H9 (cell line): ENCODE measurements at regions not wholly inside any gene's neighbourhood (a gene's known extent, or its start where the extent isn't known, plus 50 kb on each side); places are given as distances from the start of the nearest gene placed in this dataset.

Experiments used
- DNase-seq: peaks from one replicate; pipeline ENCODE4 v3.0.0-alpha.2; 2017
- H2AFZ ChIP-seq: one replicate; pipeline ENCODE4 v1.6.1; 2013; ENCODE audit warnings: mild to moderate bottlenecking, low read length, control low read depth, moderate library complexity
- H2AK5ac ChIP-seq: 2 replicates; pipeline ENCODE4 v1.6.1; 2013; ENCODE audit warnings: low read length, control low read depth, mixed read lengths; ENCODE audit not compliant: insufficient read length
- H2BK120ac ChIP-seq: one replicate; pipeline ENCODE4 v1.6.1; 2013; ENCODE audit warnings: low read depth, mild to moderate bottlenecking, low read length, control low read depth, inconsistent platforms; ENCODE audit not compliant: poor library complexity, severe bottlenecking
- H2BK12ac ChIP-seq: 2 replicates; pipeline ENCODE4 v1.6.1; 2013; ENCODE audit warnings: low read length, control low read depth, mixed read lengths, low read depth; ENCODE audit not compliant: insufficient read length
- H2BK15ac ChIP-seq: 2 replicates; pipeline ENCODE4 v1.6.1; 2013; ENCODE audit warnings: low read depth, low read length, control low read depth
- H2BK20ac ChIP-seq: one replicate; pipeline ENCODE4 v1.6.1; 2013; ENCODE audit warnings: low read depth, mild to moderate bottlenecking, low read length, control low read depth, inconsistent platforms; ENCODE audit not compliant: poor library complexity, severe bottlenecking
- H2BK5ac ChIP-seq: 2 replicates; pipeline ENCODE4 v1.6.1; 2013; ENCODE audit warnings: low read length, control low read depth, mixed read lengths; ENCODE audit not compliant: insufficient read length
- H3K14ac ChIP-seq: 2 replicates; pipeline ENCODE4 v1.6.1; 2013; ENCODE audit warnings: low read length, control low read depth; ENCODE audit not compliant: insufficient read depth
- H3K18ac ChIP-seq: 2 replicates; pipeline ENCODE4 v1.6.1; 2013; ENCODE audit warnings: low read depth, mild to moderate bottlenecking, mixed read lengths, low read length, control low read depth; ENCODE audit not compliant: insufficient read length
- H3K23ac ChIP-seq: 2 replicates; pipeline ENCODE4 v1.6.1; 2013; ENCODE audit warnings: low read length, control low read depth, mixed read lengths, low read depth; ENCODE audit not compliant: insufficient read length
- H3K23me2 ChIP-seq: 2 replicates; pipeline ENCODE4 v1.6.1; 2013; ENCODE audit warnings: low read depth, mild to moderate bottlenecking, mixed read lengths, low read length, control low read depth; ENCODE audit not compliant: insufficient read length, poor library complexity, severe bottlenecking
- H3K27ac ChIP-seq: 2 replicates; pipeline ENCODE4 v1.5.1; 2013; ENCODE audit warnings: low read length, control low read depth, mixed read lengths, low read depth; ENCODE audit not compliant: insufficient read length
- H3K27me3 ChIP-seq: 2 replicates; pipeline ENCODE4 v1.6.1; 2013; ENCODE audit warnings: low read length, control low read depth, inconsistent platforms; ENCODE audit not compliant: insufficient read depth
- H3K4ac ChIP-seq: 2 replicates; pipeline ENCODE4 v1.6.1; 2013; ENCODE audit warnings: low read depth, mild to moderate bottlenecking, control low read depth, inconsistent platforms, low read length, moderate library complexity
- H3K4me1 ChIP-seq: 2 replicates; pipeline ENCODE4 v1.6.1; 2013; ENCODE audit warnings: low read length, control low read depth, inconsistent platforms; ENCODE audit not compliant: insufficient read depth
- H3K4me2 ChIP-seq: 2 replicates; pipeline ENCODE4 v1.6.1; 2013; ENCODE audit warnings: low read length, control low read depth, mixed read lengths; ENCODE audit not compliant: insufficient read length, insufficient read depth
- H3K56ac ChIP-seq: 2 replicates; pipeline ENCODE4 v1.6.1; 2013; ENCODE audit warnings: low read depth, mild to moderate bottlenecking, mixed read lengths, low read length, control low read depth; ENCODE audit not compliant: insufficient read length
- H3K79me1 ChIP-seq: 2 replicates; pipeline ENCODE4 v1.6.1; 2013; ENCODE audit warnings: low read depth, mild to moderate bottlenecking, moderate library complexity, low read length, control low read depth, inconsistent platforms; ENCODE audit not compliant: insufficient read depth, poor library complexity, severe bottlenecking
- H3K79me2 ChIP-seq: 2 replicates; pipeline ENCODE4 v1.6.1; 2013; ENCODE audit warnings: low read length, control low read depth, inconsistent platforms; ENCODE audit not compliant: insufficient read depth
- H3K9ac ChIP-seq: 2 replicates; pipeline ENCODE4 v1.6.1; 2013; ENCODE audit warnings: low read length, control low read depth, mixed read lengths; ENCODE audit not compliant: insufficient read length; ENCODE audit errors: extremely low read depth
- H3K9me3 ChIP-seq: one replicate; pipeline ENCODE4 v1.6.1; 2013; ENCODE audit warnings: low read depth, low read length, inconsistent platforms; ENCODE audit not compliant: control insufficient read depth
- H3T11ph ChIP-seq: one replicate; pipeline ENCODE4 v1.6.1; 2013; ENCODE audit warnings: mild to moderate bottlenecking, low read length, control low read depth, inconsistent platforms
- H4K20me1 ChIP-seq: one replicate; pipeline ENCODE4 v1.6.1; 2013; ENCODE audit not compliant: control insufficient read depth, insufficient read length, insufficient read depth
- H4K5ac ChIP-seq: 2 replicates; pipeline ENCODE4 v1.6.1; 2013; ENCODE audit warnings: low read depth, mild to moderate bottlenecking, mixed read lengths, low read length, control low read depth; ENCODE audit not compliant: insufficient read length
- H4K8ac ChIP-seq: replicated peaks from 2 replicates; pipeline ENCODE4 v1.6.1; 2013; ENCODE audit warnings: low read length, control low read depth, mixed read lengths, low read depth; ENCODE audit not compliant: insufficient read length
- H4K91ac ChIP-seq: 2 replicates; pipeline ENCODE4 v1.6.1; 2013; ENCODE audit warnings: low read depth, mild to moderate bottlenecking, moderate library complexity, mixed read lengths, low read length, control low read depth; ENCODE audit not compliant: insufficient read length
- H3K27ac Mint-ChIP-seq, 3 experiments: 2 replicates in 2 of 3; 3 replicates in 1 of 3; pipeline ENCODE4 v1.8.0; 2020 to 2021; ENCODE audit warnings: mixed read lengths in 3 of 3, mild to moderate bottlenecking in 1 of 3, moderate library complexity in 1 of 3
- H3K27me3 Mint-ChIP-seq: 2 replicates; pipeline ENCODE4 v1.8.0; 2021; ENCODE audit warnings: low read depth, mild to moderate bottlenecking, moderate library complexity, mixed read lengths
- H3K36me3 Mint-ChIP-seq, 3 experiments: 2 replicates in 2 of 3; 3 replicates in 1 of 3; pipeline ENCODE4 v1.8.0; 2020 to 2021; ENCODE audit warnings: low read depth in 3 of 3, mixed read lengths in 3 of 3; ENCODE audit not compliant: insufficient read depth in 1 of 3
- H3K4me1 Mint-ChIP-seq, 2 experiments: 2 replicates each; pipeline ENCODE4 v1.8.0; 2020; ENCODE audit warnings: mixed read lengths in 2 of 2
- H3K4me3 Mint-ChIP-seq, 2 experiments: 2 replicates in 1 of 2; 3 replicates in 1 of 2; pipeline ENCODE4 v1.8.0; 2020 to 2021; ENCODE audit warnings: mild to moderate bottlenecking in 2 of 2, mixed read lengths in 2 of 2, moderate library complexity in 1 of 2
- H3K9me3 Mint-ChIP-seq, 2 experiments: 2 replicates in 1 of 2; 3 replicates in 1 of 2; pipeline ENCODE4 v1.8.0; 2020; ENCODE audit warnings: mild to moderate bottlenecking in 2 of 2, mixed read lengths in 2 of 2, moderate library complexity in 1 of 2
- WGBS: extraction: QIAGEN DNeasy Blood & Tissue Kit; methylation state at CpG from one replicate; pipeline ENCODE4 v1.1.7; 2013; ENCODE audit warnings: missing lambda C conversion rate, low lambda C conversion rate, mixed read lengths; ENCODE audit not compliant: insufficient read length; ENCODE audit errors: extremely low coverage; 5-methylcytosine and 5-hydroxymethylcytosine counted together
- TF ChIP-seq, protein P1 (sequence below): fragments of 200-600 bp; sonication (generic); conservative IDR thresholded peaks from 3 replicates; pipeline ENCODE4 v1.8.0; 2021; ENCODE audit warnings: antibody characterized with exemption, mild to moderate bottlenecking

DNA sequence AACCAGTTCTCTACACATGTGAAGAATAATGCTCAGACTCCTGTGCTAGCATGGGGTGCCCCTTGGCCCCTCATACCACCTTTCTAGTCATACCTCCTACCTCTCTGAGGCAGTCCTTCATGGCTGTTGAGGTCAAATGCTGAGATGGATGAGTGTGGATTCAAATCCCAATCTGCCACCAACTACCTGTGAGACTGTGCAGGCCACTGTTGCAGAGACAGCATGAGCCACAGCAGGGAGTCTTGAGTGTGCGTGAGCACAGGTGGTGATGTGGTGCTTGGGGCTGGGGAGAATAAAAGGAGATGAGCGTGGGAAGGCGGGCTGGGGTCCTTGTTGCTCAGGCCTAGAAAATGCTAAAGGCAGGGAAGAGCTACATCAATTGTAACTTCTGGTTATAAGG is 218.0 kb upstream of the E2F8 start:
- Histone ChIP-seq H3K23me2 (no peaks in the 10 kb centered on the region), H2BK5ac (no peak overlapping the region), H2BK15ac (no peak overlapping the region), H3K9ac (no peak overlapping the region), H4K8ac (no peak overlapping the region), H3K27ac (no peak overlapping the region), H3K4ac (no peak overlapping the region), H3K9me3 (no peaks in the 10 kb centered on the region), H3T11ph (no peak overlapping the region), H3K18ac (no peak overlapping the region), H3K4me2 (no peak overlapping the region), H3K27me3 (no peaks in the 10 kb centered on the region), H3K23ac (no peak overlapping the region), H2BK20ac (no peak overlapping the region), H3K4me1 (peaks cover 14% of the 10 kb centered on the region), H4K20me1 (no peaks in the 10 kb centered on the region), H2AK5ac (no peak overlapping the region), H2BK120ac (no peak overlapping the region), H3K14ac (no peak overlapping the region; the same call in 1 of the 2 replicates), H3K79me2 (no peaks in the 10 kb centered on the region), H2BK12ac (no peak overlapping the region), H4K5ac (no peak overlapping the region), H2AFZ (no peak overlapping the region), H4K91ac (no peak overlapping the region), H3K79me1 (no peaks in the 10 kb centered on the region), H3K56ac (no peak overlapping the region)
- Mint-ChIP-seq H3K36me3 (no peaks in the 10 kb centered on the region), H3K9me3 (no peaks in the 10 kb centered on the region; a peak in 1 of 5 replicates), H3K4me1 (peaks cover 36% of the 10 kb centered on the region in 2 experiments), H3K27me3 (peaks cover 1% of the 10 kb centered on the region; the same call in 1 of the 2 replicates), H3K4me3 (no peak overlapping the region; a peak in 1 of 5 replicates), H3K27ac (no peak overlapping the region; a peak in 1 of 7 replicates)
- no peak for DNase-seq
- WGBS = no CpG with 5 or more reads among the region's 3 CpGs
- TF ChIP-seq, protein P1, sequence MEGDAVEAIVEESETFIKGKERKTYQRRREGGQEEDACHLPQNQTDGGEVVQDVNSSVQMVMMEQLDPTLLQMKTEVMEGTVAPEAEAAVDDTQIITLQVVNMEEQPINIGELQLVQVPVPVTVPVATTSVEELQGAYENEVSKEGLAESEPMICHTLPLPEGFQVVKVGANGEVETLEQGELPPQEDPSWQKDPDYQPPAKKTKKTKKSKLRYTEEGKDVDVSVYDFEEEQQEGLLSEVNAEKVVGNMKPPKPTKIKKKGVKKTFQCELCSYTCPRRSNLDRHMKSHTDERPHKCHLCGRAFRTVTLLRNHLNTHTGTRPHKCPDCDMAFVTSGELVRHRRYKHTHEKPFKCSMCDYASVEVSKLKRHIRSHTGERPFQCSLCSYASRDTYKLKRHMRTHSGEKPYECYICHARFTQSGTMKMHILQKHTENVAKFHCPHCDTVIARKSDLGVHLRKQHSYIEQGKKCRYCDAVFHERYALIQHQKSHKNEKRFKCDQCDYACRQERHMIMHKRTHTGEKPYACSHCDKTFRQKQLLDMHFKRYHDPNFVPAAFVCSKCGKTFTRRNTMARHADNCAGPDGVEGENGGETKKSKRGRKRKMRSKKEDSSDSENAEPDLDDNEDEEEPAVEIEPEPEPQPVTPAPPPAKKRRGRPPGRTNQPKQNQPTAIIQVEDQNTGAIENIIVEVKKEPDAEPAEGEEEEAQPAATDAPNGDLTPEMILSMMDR = no peak
